IPS-15b (cell line): ENCODE measurements at regions not wholly inside any gene's neighbourhood (a gene's known extent, or its start where the extent isn't known, plus 50 kb on each side); places are given as distances from the start of the nearest gene placed in this dataset.

ENCODE experiments used
- H3K27me3 ChIP-seq: one replicate; pipeline ENCODE4 v1.6.1; 2013; ENCODE audit warnings: low read length; ENCODE audit not compliant: control insufficient read depth, insufficient read depth
- H3K36me3 ChIP-seq: one replicate; pipeline ENCODE4 v1.6.1; 2013; ENCODE audit warnings: low read length; ENCODE audit not compliant: control insufficient read depth, insufficient read depth
- H3K4me1 ChIP-seq: one replicate; pipeline ENCODE4 v1.6.1; 2013; ENCODE audit warnings: mild to moderate bottlenecking, low read length; ENCODE audit not compliant: control insufficient read depth, insufficient read depth
- H3K4me3 ChIP-seq: one replicate; pipeline ENCODE4 v1.5.1; 2013; ENCODE audit warnings: low read depth, low read length
- H3K9ac ChIP-seq: one replicate; pipeline ENCODE4 v1.6.1; 2013; ENCODE audit warnings: low read depth, mild to moderate bottlenecking, low read length
- H3K9me3 ChIP-seq: one replicate; pipeline ENCODE4 v1.6.1; 2013; ENCODE audit warnings: mild to moderate bottlenecking, low read length; ENCODE audit not compliant: control insufficient read depth, insufficient read depth

DNA sequence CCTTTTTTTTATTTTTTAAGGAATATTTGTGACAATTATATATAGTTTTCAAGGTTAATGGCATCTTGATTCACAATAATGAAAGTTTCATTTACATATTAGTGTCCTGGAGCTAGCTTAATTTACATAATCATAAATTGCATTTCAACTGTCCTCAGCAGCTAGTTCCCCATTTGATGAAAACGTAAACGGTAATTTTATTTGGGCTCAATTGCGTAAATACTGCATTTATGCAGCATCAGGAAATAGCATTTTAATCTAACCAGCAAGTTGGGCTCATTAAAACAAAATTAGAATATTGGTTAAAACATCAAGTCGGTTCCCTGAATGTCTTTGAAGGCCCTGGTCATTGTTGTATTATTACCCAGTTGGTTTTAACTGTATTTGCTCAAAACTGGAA, 136.8 kb upstream of the CDH5 start:
- no peaks in the 10 kb centered on the region for H3K36me3 ChIP-seq

DNA sequence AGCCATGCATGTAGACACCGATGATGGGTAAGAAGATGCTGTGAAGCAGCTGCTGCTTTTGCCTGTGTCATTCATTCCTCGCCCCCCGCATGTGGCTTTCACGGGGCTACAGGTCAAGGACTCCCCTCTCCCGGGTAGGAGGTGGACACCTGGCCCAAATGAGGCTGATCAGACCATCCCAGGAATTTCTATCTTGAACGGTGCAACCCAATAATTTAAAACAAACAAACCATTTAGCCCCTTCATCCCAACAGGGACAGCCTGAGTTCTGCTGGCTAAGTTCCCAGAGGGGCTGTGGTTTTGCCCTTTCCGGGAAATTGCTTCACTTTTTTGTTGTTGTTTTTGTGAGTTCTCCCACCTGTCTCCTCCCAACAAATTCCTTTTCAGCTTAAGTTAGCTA, 137.7 kb upstream of the CDH5 start:
- no peaks in the 10 kb centered on the region for H3K27me3 ChIP-seq
- no peaks in the 10 kb centered on the region for H3K4me1 ChIP-seq
- H3K4me3 ChIP-seq = no peak overlapping the region
- H3K9ac ChIP-seq = no peak overlapping the region
- H3K9me3 ChIP-seq = no peaks in the 10 kb centered on the region
- H3K36me3 ChIP-seq = no peaks in the 10 kb centered on the region

More for the DNA sequence above, 136.8 kb upstream of the CDH5 start:
- no peaks in the 10 kb centered on the region for H3K9me3 ChIP-seq
- no peak overlapping the region for H3K9ac ChIP-seq
- H3K27me3 ChIP-seq = no peaks in the 10 kb centered on the region
- H3K4me1 ChIP-seq = no peaks in the 10 kb centered on the region
- H3K4me3 ChIP-seq = no peak overlapping the region

DNA sequence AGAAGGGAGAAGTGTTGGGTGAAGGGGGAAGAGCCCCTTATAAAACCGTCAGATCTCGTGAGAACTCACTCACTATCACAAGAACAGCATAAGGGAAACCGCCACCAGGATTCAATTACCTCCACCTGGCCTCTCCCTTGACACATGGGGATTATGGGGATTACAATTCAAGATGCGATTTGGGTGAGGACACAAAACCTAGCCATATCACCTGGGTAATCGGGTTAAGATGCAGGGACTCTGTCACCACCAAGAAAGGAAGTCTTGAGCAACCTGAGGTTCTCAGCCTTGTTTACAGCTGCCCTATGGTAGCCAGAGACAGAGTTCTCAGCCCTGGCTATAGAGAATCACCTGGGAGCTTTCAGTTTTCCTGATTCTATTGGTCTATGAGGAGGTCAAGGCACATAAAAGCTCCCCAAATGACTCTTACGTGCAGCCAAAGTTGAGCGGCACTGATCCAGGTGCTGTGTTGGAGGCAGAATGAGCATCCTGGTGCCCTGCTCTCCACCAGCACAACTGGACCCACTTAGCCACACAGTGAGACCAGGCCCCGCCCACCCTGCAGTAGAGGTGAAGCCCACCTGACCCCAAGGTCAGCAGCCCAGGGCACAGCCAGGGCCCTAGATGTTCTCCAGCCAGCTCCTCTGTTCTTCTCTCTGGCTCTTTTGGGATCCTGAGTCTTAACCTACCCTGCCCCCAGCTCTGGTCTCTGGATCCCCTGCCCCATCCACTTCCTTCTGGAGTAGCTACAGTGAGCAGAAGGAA, 138.5 kb upstream of the CDH5 start:
- Histone ChIP-seq H3K36me3 (no peaks in the 10 kb centered on the region), H3K27me3 (no peaks in the 10 kb centered on the region), H3K9ac (no peak overlapping the region), H3K4me3 (no peak overlapping the region), H3K4me1 (no peaks in the 10 kb centered on the region), H3K9me3 (no peaks in the 10 kb centered on the region)

- Histone ChIP-seq H3K9ac (no peak overlapping the region), H3K4me3 (no peak overlapping the region), H3K27me3 (no peaks in the 10 kb centered on the region), H3K36me3 (no peaks in the 10 kb centered on the region), H3K4me1 (no peaks in the 10 kb centered on the region), H3K9me3 (no peaks in the 10 kb centered on the region)
These were observed 139.7 kb upstream of the CDH5 start for GRCh38 chr16:66226762-66227161.

GRCh38 chr16:66225696-66226095, 140.8 kb upstream of the CDH5 start:
- no peak overlapping the region for H3K4me3 ChIP-seq
- H3K36me3 ChIP-seq = no peaks in the 10 kb centered on the region
- no peaks in the 10 kb centered on the region for H3K27me3 ChIP-seq
- H3K9me3 ChIP-seq = no peaks in the 10 kb centered on the region
- H3K4me1 ChIP-seq = no peaks in the 10 kb centered on the region
- H3K9ac ChIP-seq = no peak overlapping the region

GRCh38 chr16:66224626-66225025, 141.9 kb upstream of the CDH5 start:
- H3K36me3 ChIP-seq = no peaks in the 10 kb centered on the region
- H3K27me3 ChIP-seq = no peaks in the 10 kb centered on the region
- no peak overlapping the region for H3K9ac ChIP-seq
- H3K4me1 ChIP-seq = no peaks in the 10 kb centered on the region
- no peak overlapping the region for H3K4me3 ChIP-seq
- H3K9me3 ChIP-seq = no peaks in the 10 kb centered on the region

DNA sequence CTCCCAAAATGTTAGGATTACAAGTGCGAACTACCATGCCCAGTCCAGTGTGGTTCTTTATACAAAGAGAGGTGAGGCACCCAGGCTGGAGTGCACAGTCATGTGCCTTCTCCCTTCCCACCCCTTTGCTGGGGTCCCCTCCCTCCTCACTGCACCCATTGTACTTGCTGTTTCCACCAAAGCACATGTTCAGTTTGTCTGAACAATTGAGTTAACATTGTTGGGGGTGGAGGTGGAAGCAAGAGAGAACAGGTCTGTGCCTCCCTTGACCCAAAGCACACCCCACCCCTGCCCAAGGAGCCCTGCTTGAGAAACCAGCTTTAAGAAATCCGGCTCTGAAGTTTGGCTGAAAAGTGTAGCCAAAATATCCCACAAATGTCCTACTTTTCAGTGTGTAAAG, 142.3 kb upstream of the CDH5 start:
- no peaks in the 10 kb centered on the region for H3K4me1 ChIP-seq
- no peak overlapping the region for H3K4me3 ChIP-seq
- H3K27me3 ChIP-seq = no peaks in the 10 kb centered on the region
- H3K36me3 ChIP-seq = no peaks in the 10 kb centered on the region
- H3K9me3 ChIP-seq = no peaks in the 10 kb centered on the region
- no peak overlapping the region for H3K9ac ChIP-seq

DNA sequence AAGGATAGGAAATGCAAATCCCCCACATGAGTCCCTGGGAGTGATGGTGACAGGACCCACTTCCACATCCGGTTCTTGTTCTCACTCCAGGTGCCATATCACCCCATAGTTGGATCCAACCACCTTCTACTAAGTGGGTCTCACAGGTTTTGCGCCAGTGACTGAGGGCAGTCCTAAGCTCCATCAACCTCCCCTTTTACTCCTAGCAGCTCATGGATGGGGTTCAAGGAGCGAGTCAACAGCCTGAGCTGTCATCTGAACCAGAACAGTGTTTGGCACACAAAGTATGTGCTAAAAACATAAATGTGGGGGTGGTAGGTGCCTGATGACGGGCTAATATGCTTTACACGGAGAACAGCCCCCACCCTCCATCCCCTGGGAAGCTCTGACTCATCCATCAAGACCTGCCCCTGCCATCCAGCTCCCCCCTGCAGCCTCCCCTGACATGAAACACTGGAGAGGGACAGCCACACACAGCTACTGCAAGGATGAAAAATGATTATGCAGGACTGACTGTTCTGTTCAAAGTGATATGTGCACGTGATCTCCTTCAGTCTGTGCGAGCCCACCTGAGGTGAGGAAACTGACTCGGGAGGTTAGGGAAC, 143.2 kb upstream of the CDH5 start:
- H3K4me1 ChIP-seq = no peaks in the 10 kb centered on the region
- H3K9me3 ChIP-seq = no peaks in the 10 kb centered on the region
- H3K9ac ChIP-seq = no peak overlapping the region

DNA sequence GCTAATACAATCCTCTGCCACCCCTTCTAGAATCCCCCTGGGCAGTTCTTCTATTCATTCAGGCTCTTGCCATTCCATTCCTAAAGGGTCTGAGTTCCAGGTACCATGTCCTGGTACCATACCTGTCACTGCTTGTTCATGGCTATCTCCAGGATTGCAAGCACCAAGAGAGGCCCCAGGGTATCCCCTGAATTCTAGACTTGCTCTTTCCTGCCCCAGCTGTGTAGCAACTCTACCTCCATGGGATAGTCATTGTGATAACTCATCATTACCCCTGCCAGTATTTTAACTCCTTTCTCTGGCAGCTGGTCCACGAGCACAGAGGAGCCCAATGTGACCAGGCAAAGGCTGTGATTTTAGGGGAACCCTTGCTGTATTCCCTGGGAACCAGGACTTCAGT, 143.7 kb upstream of the CDH5 start:
- Histone ChIP-seq H3K9ac (no peak overlapping the region), H3K36me3 (no peaks in the 10 kb centered on the region), H3K9me3 (no peaks in the 10 kb centered on the region), H3K27me3 (no peaks in the 10 kb centered on the region), H3K4me3 (no peak overlapping the region), H3K4me1 (no peaks in the 10 kb centered on the region)

More for the DNA sequence above, 143.2 kb upstream of the CDH5 start:
- Histone ChIP-seq H3K36me3 (no peaks in the 10 kb centered on the region), H3K4me3 (no peak overlapping the region), H3K27me3 (no peaks in the 10 kb centered on the region)

DNA sequence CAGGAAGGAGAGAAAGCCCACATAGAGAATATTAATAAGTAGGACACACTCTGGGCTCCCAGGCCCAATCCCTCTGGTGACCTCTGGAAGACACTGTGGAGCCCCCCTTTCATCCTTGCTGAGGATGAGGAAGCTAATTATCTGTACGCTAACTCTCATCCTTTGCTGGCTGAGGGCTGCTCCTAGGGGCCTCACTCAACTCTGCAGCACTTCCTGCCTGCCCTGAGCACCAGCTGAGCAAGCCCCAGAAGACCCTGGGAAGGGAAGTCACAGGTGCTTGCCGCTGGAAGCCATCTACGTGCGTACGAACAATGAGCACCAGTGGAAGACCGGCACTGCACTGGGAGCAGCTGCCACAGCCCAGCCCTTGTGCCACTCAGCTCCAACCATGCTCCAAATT, 145.8 kb upstream of the CDH5 start:
- no peaks in the 10 kb centered on the region for H3K9me3 ChIP-seq
- H3K4me1 ChIP-seq = no peaks in the 10 kb centered on the region
- no peaks in the 10 kb centered on the region for H3K36me3 ChIP-seq
- no peak overlapping the region for H3K4me3 ChIP-seq
- no peak overlapping the region for H3K9ac ChIP-seq
- H3K27me3 ChIP-seq = no peaks in the 10 kb centered on the region

GRCh38 chr16:66219491-66219890, 147.0 kb upstream of the CDH5 start:
- no peaks in the 10 kb centered on the region for H3K36me3 ChIP-seq
- H3K4me3 ChIP-seq = no peak overlapping the region
- no peaks in the 10 kb centered on the region for H3K4me1 ChIP-seq
- H3K9ac ChIP-seq = no peak overlapping the region
- H3K9me3 ChIP-seq = no peaks in the 10 kb centered on the region
- no peaks in the 10 kb centered on the region for H3K27me3 ChIP-seq

DNA sequence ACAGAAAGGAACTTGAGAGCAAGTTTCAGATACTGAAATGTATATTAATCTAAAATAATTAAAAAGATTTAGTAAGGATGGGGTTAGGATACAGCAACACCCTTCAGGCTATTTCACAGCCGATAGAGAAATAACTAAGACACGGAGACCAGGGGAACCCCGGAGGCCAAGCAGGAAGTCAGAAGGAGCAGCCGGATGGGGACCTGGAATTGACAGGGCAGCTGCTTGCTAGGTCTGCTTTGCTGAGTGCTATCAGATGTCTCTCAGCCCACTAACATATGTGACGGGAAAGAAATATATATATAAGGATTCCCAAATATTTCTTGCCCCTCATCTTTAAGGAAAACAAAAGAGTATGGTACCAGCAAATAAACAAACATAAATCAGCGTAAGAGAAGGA, 154.1 kb upstream of the CDH5 start:
- no peak overlapping the region for H3K9ac ChIP-seq
- no peak overlapping the region for H3K4me3 ChIP-seq
- no peaks in the 10 kb centered on the region for H3K9me3 ChIP-seq
- H3K27me3 ChIP-seq = no peaks in the 10 kb centered on the region
- H3K4me1 ChIP-seq = no peaks in the 10 kb centered on the region
- no peaks in the 10 kb centered on the region for H3K36me3 ChIP-seq
